H9 (cell line): ENCODE measurements at regions not wholly inside any gene's neighbourhood (a gene's known extent, or its start where the extent isn't known, plus 50 kb on each side); places are given as distances from the start of the nearest gene placed in this dataset.

Source experiments
- DNase-seq: peaks from one replicate; pipeline ENCODE4 v3.0.0-alpha.2; 2017
- H2AFZ ChIP-seq: one replicate; pipeline ENCODE4 v1.6.1; 2013; ENCODE audit warnings: mild to moderate bottlenecking, low read length, control low read depth, moderate library complexity
- H2AK5ac ChIP-seq: 2 replicates; pipeline ENCODE4 v1.6.1; 2013; ENCODE audit warnings: low read length, control low read depth, mixed read lengths; ENCODE audit not compliant: insufficient read length
- H2BK120ac ChIP-seq: one replicate; pipeline ENCODE4 v1.6.1; 2013; ENCODE audit warnings: low read depth, mild to moderate bottlenecking, low read length, control low read depth, inconsistent platforms; ENCODE audit not compliant: poor library complexity, severe bottlenecking
- H2BK12ac ChIP-seq: 2 replicates; pipeline ENCODE4 v1.6.1; 2013; ENCODE audit warnings: low read length, control low read depth, mixed read lengths, low read depth; ENCODE audit not compliant: insufficient read length
- H2BK15ac ChIP-seq: 2 replicates; pipeline ENCODE4 v1.6.1; 2013; ENCODE audit warnings: low read depth, low read length, control low read depth
- H2BK20ac ChIP-seq: one replicate; pipeline ENCODE4 v1.6.1; 2013; ENCODE audit warnings: low read depth, mild to moderate bottlenecking, low read length, control low read depth, inconsistent platforms; ENCODE audit not compliant: poor library complexity, severe bottlenecking
- H2BK5ac ChIP-seq: 2 replicates; pipeline ENCODE4 v1.6.1; 2013; ENCODE audit warnings: low read length, control low read depth, mixed read lengths; ENCODE audit not compliant: insufficient read length
- H3K14ac ChIP-seq: 2 replicates; pipeline ENCODE4 v1.6.1; 2013; ENCODE audit warnings: low read length, control low read depth; ENCODE audit not compliant: insufficient read depth
- H3K18ac ChIP-seq: 2 replicates; pipeline ENCODE4 v1.6.1; 2013; ENCODE audit warnings: low read depth, mild to moderate bottlenecking, mixed read lengths, low read length, control low read depth; ENCODE audit not compliant: insufficient read length
- H3K23ac ChIP-seq: 2 replicates; pipeline ENCODE4 v1.6.1; 2013; ENCODE audit warnings: low read length, control low read depth, mixed read lengths, low read depth; ENCODE audit not compliant: insufficient read length
- H3K23me2 ChIP-seq: 2 replicates; pipeline ENCODE4 v1.6.1; 2013; ENCODE audit warnings: low read depth, mild to moderate bottlenecking, mixed read lengths, low read length, control low read depth; ENCODE audit not compliant: insufficient read length, poor library complexity, severe bottlenecking
- H3K27ac ChIP-seq: 2 replicates; pipeline ENCODE4 v1.5.1; 2013; ENCODE audit warnings: low read length, control low read depth, mixed read lengths, low read depth; ENCODE audit not compliant: insufficient read length
- H3K27me3 ChIP-seq: 2 replicates; pipeline ENCODE4 v1.6.1; 2013; ENCODE audit warnings: low read length, control low read depth, inconsistent platforms; ENCODE audit not compliant: insufficient read depth
- H3K4ac ChIP-seq: 2 replicates; pipeline ENCODE4 v1.6.1; 2013; ENCODE audit warnings: low read depth, mild to moderate bottlenecking, control low read depth, inconsistent platforms, low read length, moderate library complexity
- H3K4me1 ChIP-seq: 2 replicates; pipeline ENCODE4 v1.6.1; 2013; ENCODE audit warnings: low read length, control low read depth, inconsistent platforms; ENCODE audit not compliant: insufficient read depth
- H3K4me2 ChIP-seq: 2 replicates; pipeline ENCODE4 v1.6.1; 2013; ENCODE audit warnings: low read length, control low read depth, mixed read lengths; ENCODE audit not compliant: insufficient read length, insufficient read depth
- H3K56ac ChIP-seq: 2 replicates; pipeline ENCODE4 v1.6.1; 2013; ENCODE audit warnings: low read depth, mild to moderate bottlenecking, mixed read lengths, low read length, control low read depth; ENCODE audit not compliant: insufficient read length
- H3K79me1 ChIP-seq: 2 replicates; pipeline ENCODE4 v1.6.1; 2013; ENCODE audit warnings: low read depth, mild to moderate bottlenecking, moderate library complexity, low read length, control low read depth, inconsistent platforms; ENCODE audit not compliant: insufficient read depth, poor library complexity, severe bottlenecking
- H3K79me2 ChIP-seq: 2 replicates; pipeline ENCODE4 v1.6.1; 2013; ENCODE audit warnings: low read length, control low read depth, inconsistent platforms; ENCODE audit not compliant: insufficient read depth
- H3K9ac ChIP-seq: 2 replicates; pipeline ENCODE4 v1.6.1; 2013; ENCODE audit warnings: low read length, control low read depth, mixed read lengths; ENCODE audit not compliant: insufficient read length; ENCODE audit errors: extremely low read depth
- H3K9me3 ChIP-seq: one replicate; pipeline ENCODE4 v1.6.1; 2013; ENCODE audit warnings: low read depth, low read length, inconsistent platforms; ENCODE audit not compliant: control insufficient read depth
- H3T11ph ChIP-seq: one replicate; pipeline ENCODE4 v1.6.1; 2013; ENCODE audit warnings: mild to moderate bottlenecking, low read length, control low read depth, inconsistent platforms
- H4K20me1 ChIP-seq: one replicate; pipeline ENCODE4 v1.6.1; 2013; ENCODE audit not compliant: control insufficient read depth, insufficient read length, insufficient read depth
- H4K5ac ChIP-seq: 2 replicates; pipeline ENCODE4 v1.6.1; 2013; ENCODE audit warnings: low read depth, mild to moderate bottlenecking, mixed read lengths, low read length, control low read depth; ENCODE audit not compliant: insufficient read length
- H4K8ac ChIP-seq: replicated peaks from 2 replicates; pipeline ENCODE4 v1.6.1; 2013; ENCODE audit warnings: low read length, control low read depth, mixed read lengths, low read depth; ENCODE audit not compliant: insufficient read length
- H4K91ac ChIP-seq: 2 replicates; pipeline ENCODE4 v1.6.1; 2013; ENCODE audit warnings: low read depth, mild to moderate bottlenecking, moderate library complexity, mixed read lengths, low read length, control low read depth; ENCODE audit not compliant: insufficient read length
- H3K27ac Mint-ChIP-seq, 3 experiments: 2 replicates in 2 of 3; 3 replicates in 1 of 3; pipeline ENCODE4 v1.8.0; 2020 to 2021; ENCODE audit warnings: mixed read lengths in 3 of 3, mild to moderate bottlenecking in 1 of 3, moderate library complexity in 1 of 3
- H3K27me3 Mint-ChIP-seq: 2 replicates; pipeline ENCODE4 v1.8.0; 2021; ENCODE audit warnings: low read depth, mild to moderate bottlenecking, moderate library complexity, mixed read lengths
- H3K36me3 Mint-ChIP-seq, 3 experiments: 2 replicates in 2 of 3; 3 replicates in 1 of 3; pipeline ENCODE4 v1.8.0; 2020 to 2021; ENCODE audit warnings: low read depth in 3 of 3, mixed read lengths in 3 of 3; ENCODE audit not compliant: insufficient read depth in 1 of 3
- H3K4me1 Mint-ChIP-seq, 2 experiments: 2 replicates each; pipeline ENCODE4 v1.8.0; 2020; ENCODE audit warnings: mixed read lengths in 2 of 2
- H3K4me3 Mint-ChIP-seq, 2 experiments: 2 replicates in 1 of 2; 3 replicates in 1 of 2; pipeline ENCODE4 v1.8.0; 2020 to 2021; ENCODE audit warnings: mild to moderate bottlenecking in 2 of 2, mixed read lengths in 2 of 2, moderate library complexity in 1 of 2
- H3K9me3 Mint-ChIP-seq, 2 experiments: 2 replicates in 1 of 2; 3 replicates in 1 of 2; pipeline ENCODE4 v1.8.0; 2020; ENCODE audit warnings: mild to moderate bottlenecking in 2 of 2, mixed read lengths in 2 of 2, moderate library complexity in 1 of 2
- CTCF ChIP-seq: fragments of 200-600 bp; sonication (generic); conservative IDR thresholded peaks from 3 replicates; pipeline ENCODE4 v1.8.0; 2021; ENCODE audit warnings: antibody characterized with exemption, mild to moderate bottlenecking
- WGBS: extraction: QIAGEN DNeasy Blood & Tissue Kit; methylation state at CpG from one replicate; pipeline ENCODE4 v1.1.7; 2013; ENCODE audit warnings: missing lambda C conversion rate, low lambda C conversion rate, mixed read lengths; ENCODE audit not compliant: insufficient read length; ENCODE audit errors: extremely low coverage; 5-methylcytosine and 5-hydroxymethylcytosine counted together

DNA sequence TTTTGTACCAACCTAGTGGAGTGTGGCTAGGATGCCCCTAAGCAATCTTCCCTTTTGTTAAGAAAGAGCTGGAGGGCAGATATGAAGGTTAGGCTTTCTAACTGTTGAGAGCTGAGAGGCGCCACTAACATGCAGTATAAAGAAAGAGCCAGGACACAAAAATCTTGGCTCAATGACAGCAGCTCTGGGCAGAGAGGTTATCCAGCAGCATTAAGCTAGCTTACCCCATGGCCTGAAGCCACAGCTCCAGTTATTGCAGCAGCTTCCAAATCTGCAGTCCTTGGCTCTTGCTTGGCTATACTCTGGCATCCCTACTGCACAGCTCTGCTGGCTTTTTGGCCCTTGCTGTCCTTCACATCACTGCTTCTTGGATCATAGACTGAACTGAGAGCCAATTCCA lies 213.4 kb downstream of the GPD2 start:
- Histone ChIP-seq H3K18ac (no peak overlapping the region), H2BK5ac (peak overlapping the region; percentile 27), H2AK5ac (no peak overlapping the region), H3K23ac (no peak overlapping the region), H3T11ph (no peak overlapping the region), H3K23me2 (no peaks in the 10 kb centered on the region), H3K14ac (no peak overlapping the region), H3K4me2 (no peak overlapping the region), H3K4ac (no peak overlapping the region), H3K79me2 (no peaks in the 10 kb centered on the region), H3K9me3 (no peaks in the 10 kb centered on the region), H2BK12ac (no peak overlapping the region), H3K56ac (no peak overlapping the region), H2AFZ (no peak overlapping the region), H4K8ac (no peak overlapping the region), H3K4me1 (no peaks in the 10 kb centered on the region; the same call in 1 of the 2 replicates), H2BK20ac (no peak overlapping the region), H4K20me1 (no peaks in the 10 kb centered on the region), H3K27me3 (no peaks in the 10 kb centered on the region), H4K91ac (no peak overlapping the region), H3K27ac (no peak overlapping the region), H3K79me1 (no peaks in the 10 kb centered on the region), H2BK15ac (no peak overlapping the region; the same call in 1 of the 2 replicates), H4K5ac (no peak overlapping the region), H2BK120ac (no peak overlapping the region), H3K9ac (no peak overlapping the region)
- peaks cover 2 to 9% of the 10 kb centered on the region in 2 experiments; a peak in 2 of 5 replicates for H3K9me3 Mint-ChIP-seq
- DNase-seq, result no peak
- peaks cover 0 to 7% of the 10 kb centered on the region in 2 experiments; a peak in 2 of 4 replicates for H3K4me1 Mint-ChIP-seq
- H3K36me3 Mint-ChIP-seq, result peaks cover 0 to 17% (median 6%) of the 10 kb centered on the region in 3 experiments; a peak in 4 of 7 replicates
- no peak for TF ChIP-seq CTCF
- no peaks in the 10 kb centered on the region for H3K27me3 Mint-ChIP-seq
- no CpG with 5 or more reads among the region's 1 CpG for WGBS
- H3K4me3 Mint-ChIP-seq, result no peak overlapping the region
- no peak overlapping the region for H3K27ac Mint-ChIP-seq
